Naive B cell (primary cell): ENCODE measurements at regions not wholly inside any gene's neighbourhood (a gene's known extent, or its start where the extent isn't known, plus 50 kb on each side); places are given as distances from the start of the nearest gene placed in this dataset.
"Not testable (repeated sequence)": the region's sequence is repeated elsewhere in the genome, so short reads cannot be mapped to it uniquely, and the experiment has no call there.

Experiments
- ATAC-seq, 2 donors: fragments of 150-1000 bp; cut with Tn5 transposase; 2 replicates each; pipeline ENCODE4 v1.10.0; 2021; ENCODE audit warnings: low read depth in 2 of 2, mild to moderate bottlenecking in 2 of 2, moderate library complexity in 2 of 2
- DNase-seq: peaks from one replicate; pipeline ENCODE4 v3.0.0; 2022
- H3K27ac Mint-ChIP-seq, 6 donors: one replicate each; pipeline ENCODE4 v1.8.0; 2020 to 2022; ENCODE audit warnings: mild to moderate bottlenecking in 6 of 6, mixed read lengths in 6 of 6, moderate library complexity in 5 of 6, inconsistent platforms in 2 of 6
- H3K27me3 Mint-ChIP-seq, 3 donors: one replicate each; pipeline ENCODE4 v1.8.0; 2021 to 2022; ENCODE audit warnings: mixed read lengths in 3 of 3, mild to moderate bottlenecking in 1 of 3
- H3K36me3 Mint-ChIP-seq, 2 donors: one replicate each; pipeline ENCODE4 v1.8.0; 2020 to 2022; ENCODE audit warnings: mixed read lengths in 2 of 2, inconsistent platforms in 1 of 2, mild to moderate bottlenecking in 1 of 2
- H3K4me1 Mint-ChIP-seq, 3 donors: one replicate each; pipeline ENCODE4 v1.8.0; 2020 to 2022; ENCODE audit warnings: mixed read lengths in 3 of 3, inconsistent platforms in 1 of 3, mild to moderate bottlenecking in 1 of 3, moderate library complexity in 1 of 3
- H3K4me3 Mint-ChIP-seq, 8 donors: one replicate each; pipeline ENCODE4 v1.8.0; 2020 to 2022; ENCODE audit warnings: mild to moderate bottlenecking in 8 of 8, mixed read lengths in 8 of 8, moderate library complexity in 8 of 8, inconsistent platforms in 2 of 8
- H3K9me3 Mint-ChIP-seq, 7 donors: one replicate each; pipeline ENCODE4 v1.8.0; 2020 to 2022; ENCODE audit warnings: mixed read lengths in 7 of 7, mild to moderate bottlenecking in 5 of 7, inconsistent platforms in 2 of 7, moderate library complexity in 1 of 7

DNA sequence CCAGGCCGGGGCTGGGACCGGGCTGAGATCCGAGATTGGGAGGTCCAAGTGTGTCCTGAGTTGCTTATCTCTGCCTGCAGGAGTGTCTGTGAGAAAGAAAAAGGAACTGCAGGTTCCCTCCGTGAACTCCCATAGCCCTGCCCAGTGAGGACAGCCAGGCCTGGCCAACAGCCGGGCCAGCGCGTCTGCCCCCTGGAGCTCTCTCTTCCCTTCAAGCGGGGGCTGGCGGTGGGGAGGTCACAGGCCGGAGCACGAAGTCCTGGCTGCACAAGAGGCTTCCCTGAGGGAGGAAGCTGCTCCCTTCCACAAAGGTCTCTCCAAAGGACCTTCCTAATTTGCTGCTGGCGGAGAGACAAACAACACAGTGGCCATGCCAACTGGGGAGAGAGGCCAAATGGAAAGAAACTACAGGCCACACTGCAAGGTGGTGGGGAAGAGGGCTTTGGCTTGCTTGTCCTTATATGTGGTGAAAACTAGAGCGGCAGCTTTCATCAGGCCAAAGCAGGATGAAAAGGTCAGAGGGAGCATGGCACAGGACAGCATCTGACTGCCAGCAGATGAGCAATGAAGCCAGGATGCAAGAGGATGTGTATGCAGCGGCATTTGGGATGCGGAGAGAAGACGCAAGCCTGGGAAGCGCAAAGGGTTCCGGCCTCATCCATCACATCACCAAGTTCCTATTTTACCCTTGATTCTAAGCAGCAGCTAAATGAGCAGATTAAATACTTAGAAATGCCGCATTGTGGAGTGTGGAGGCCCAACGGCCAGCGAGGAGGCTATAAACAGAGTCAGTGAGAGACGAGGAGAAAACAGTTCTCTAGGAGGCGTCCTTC is 260.0 kb downstream of the ERMARD start:
- ATAC-seq, result no peak
- Mint-ChIP-seq H3K4me1 (peaks cover 0 to 2% (median 0%) of the 10 kb centered on the region in 3 donors), H3K36me3 (no peaks in the 10 kb centered on the region), H3K9me3 (peaks cover 0 to 5% (median 2%) of the 10 kb centered on the region in 7 donors), H3K4me3 (no peak overlapping the region), H3K27me3 (peaks cover 13 to 37% (median 34%) of the 10 kb centered on the region in 3 donors), H3K27ac (peak overlapping the region in 2 of 6 donors; percentile 55 to 60)
- DNase-seq, result no peak

DNA sequence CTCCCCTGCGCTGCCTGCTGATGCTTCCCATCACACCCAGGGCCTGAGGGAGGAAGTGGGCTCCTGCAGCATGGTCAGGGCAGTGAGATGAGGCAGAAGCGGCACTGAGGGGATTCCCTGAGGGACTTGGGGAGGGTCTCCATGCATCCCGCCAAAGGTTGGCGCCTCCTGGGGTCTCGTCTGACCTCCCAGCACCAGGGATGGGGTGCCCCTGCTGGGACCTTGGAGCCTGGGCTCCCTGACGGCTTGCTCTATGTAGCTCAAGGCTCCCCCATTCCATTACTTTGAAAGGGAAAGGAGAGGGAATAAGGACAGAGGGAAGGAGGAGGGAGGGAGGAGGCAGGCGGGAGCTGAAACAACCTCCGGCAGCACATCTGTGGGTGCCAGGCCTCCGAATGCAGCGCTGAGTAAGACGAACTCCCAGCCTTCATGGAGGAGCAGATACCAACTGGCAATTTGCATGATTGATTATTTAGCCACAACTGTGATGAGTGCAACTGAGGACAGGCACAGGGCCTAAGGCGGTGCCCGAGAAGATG is 259.3 kb downstream of the ERMARD start:
- peaks cover 0 to 6% (median 2%) of the 10 kb centered on the region in 7 donors for H3K9me3 Mint-ChIP-seq
- no peak overlapping the region for H3K4me3 Mint-ChIP-seq
- H3K27me3 Mint-ChIP-seq, result peaks cover 13 to 37% (median 34%) of the 10 kb centered on the region in 3 donors
- ATAC-seq (no peak), DNase-seq (no peak)
- peaks cover 0 to under 1% of the 10 kb centered on the region in 2 donors for H3K36me3 Mint-ChIP-seq
- no peak overlapping the region for H3K27ac Mint-ChIP-seq
- H3K4me1 Mint-ChIP-seq, result peaks cover 2 to 9% (median 3%) of the 10 kb centered on the region in 3 donors

DNA sequence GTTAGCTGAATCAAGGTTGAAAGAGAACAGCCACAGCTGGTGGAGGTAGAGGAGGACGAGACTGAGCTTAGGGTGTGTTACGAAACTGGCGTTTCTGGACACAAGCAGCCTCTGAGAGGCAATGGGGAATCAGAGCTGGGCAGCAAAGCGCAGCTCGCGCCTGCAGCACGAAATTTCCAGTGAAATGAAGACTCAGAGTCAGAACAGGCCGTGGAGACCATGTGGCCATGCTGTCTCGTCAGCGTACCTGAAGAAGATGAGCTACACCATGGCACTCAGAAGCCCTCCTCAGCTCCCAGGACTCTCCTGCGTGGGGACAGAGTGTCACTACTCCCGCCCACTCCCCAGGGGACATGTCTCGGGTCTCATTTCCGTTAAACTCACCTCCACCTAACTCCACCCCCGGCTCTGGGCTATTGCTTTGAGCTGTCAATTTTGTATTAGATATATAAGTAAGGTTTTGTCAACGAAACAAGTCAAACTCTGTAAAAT is 256.9 kb downstream of the ERMARD start:
- Mint-ChIP-seq H3K9me3 (peaks cover 6 to 27% (median 22%) of the 10 kb centered on the region in 7 donors), H3K4me3 (no peak overlapping the region), H3K36me3 (peaks cover 7 to 17% of the 10 kb centered on the region in 2 donors), H3K4me1 (peaks cover 9 to 19% (median 11%) of the 10 kb centered on the region in 3 donors), H3K27me3 (peaks cover 10 to 34% (median 28%) of the 10 kb centered on the region in 3 donors), H3K27ac (no peak overlapping the region)
- DNase-seq (no peak), ATAC-seq (no peak)

DNA sequence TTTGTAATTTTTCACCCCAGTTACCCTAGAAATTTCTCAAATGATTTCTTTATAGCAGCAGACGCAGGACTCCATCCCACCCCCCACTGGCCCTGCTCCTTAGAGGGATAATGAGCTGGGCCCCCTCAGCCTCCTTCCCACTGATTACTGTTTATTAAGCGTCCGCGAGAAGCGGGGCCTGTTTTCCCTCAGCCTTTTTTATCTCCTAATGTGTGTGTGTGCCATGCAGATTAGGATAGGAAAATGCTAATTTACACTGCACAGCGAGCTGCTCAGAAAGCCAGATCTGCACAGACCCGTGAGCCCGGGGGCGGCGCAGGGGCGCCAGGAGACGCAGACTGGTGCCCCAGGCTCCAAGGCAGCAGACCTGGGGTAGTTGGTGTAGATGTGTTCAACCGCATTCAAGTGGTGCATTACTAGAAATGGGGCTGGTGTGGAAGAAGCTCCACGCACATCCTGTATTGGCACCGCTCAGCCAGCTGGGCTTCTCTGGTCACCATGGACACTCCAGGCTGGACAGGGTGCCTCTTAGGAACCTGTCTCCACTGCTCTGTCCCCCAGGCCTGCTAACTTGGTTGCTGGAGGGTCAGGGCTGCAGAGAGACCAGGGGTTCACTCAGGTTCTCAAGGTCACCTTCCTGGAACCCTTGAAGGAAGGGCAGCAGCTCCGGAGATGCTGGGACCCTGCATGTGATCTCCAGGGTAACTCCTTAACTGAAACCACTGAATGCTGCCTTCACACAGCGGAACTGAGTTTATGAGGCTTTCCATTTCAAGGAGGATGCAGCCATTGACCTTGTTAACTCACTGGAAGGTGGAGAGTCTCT is 256.3 kb downstream of the ERMARD start:
- peaks cover 9 to 19% (median 11%) of the 10 kb centered on the region in 3 donors for H3K4me1 Mint-ChIP-seq
- DNase-seq, result no peak
- peaks cover 5 to 30% (median 28%) of the 10 kb centered on the region in 3 donors for H3K27me3 Mint-ChIP-seq
- H3K36me3 Mint-ChIP-seq, result peaks cover 7 to 23% of the 10 kb centered on the region in 2 donors
- H3K27ac Mint-ChIP-seq, result peak overlapping the region in 1 of 6 donors; percentile 47
- no peak overlapping the region for H3K4me3 Mint-ChIP-seq
- ATAC-seq, result no peak
- H3K9me3 Mint-ChIP-seq, result peaks cover 6 to 30% (median 24%) of the 10 kb centered on the region in 7 donors

DNA sequence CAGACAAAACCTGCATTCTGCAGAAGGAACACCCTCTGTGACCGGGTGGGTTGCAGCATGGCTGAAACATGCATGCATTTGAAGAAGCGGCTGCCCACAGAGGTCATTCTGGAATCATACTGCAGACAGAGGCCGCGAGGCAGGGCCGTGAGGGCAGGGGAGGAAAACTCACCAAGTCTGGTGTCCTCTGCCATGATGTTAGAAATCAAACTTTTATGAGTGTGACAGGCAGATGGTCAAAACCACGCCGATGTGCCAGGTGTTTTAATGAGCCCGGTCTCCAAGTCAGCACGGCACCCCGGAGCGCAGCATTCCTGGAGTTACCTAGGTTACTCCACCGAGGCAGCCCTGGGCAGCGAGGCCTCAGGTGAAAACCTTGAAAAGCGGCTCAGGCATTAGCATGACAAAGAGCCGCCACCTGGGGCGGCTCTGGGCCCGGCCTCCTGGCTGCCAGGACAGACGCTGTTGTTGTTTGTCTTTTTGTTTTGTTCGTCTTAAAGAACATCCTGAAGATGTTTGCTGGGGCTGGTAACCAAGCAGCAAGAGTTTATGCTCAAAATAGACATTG is 255.6 kb downstream of the ERMARD start:
- H3K4me1 Mint-ChIP-seq, result peaks cover 9 to 19% (median 11%) of the 10 kb centered on the region in 3 donors
- ATAC-seq (no peak), DNase-seq (no peak)
- peaks cover 6 to 36% (median 30%) of the 10 kb centered on the region in 7 donors for H3K9me3 Mint-ChIP-seq
- H3K36me3 Mint-ChIP-seq, result peaks cover 13 to 30% of the 10 kb centered on the region in 2 donors
- peaks cover 0 to 27% (median 23%) of the 10 kb centered on the region in 3 donors for H3K27me3 Mint-ChIP-seq
- no peak overlapping the region for H3K4me3 Mint-ChIP-seq
- H3K27ac Mint-ChIP-seq, result peak overlapping the region in 2 of 6 donors; percentile 42 to 61

DNA sequence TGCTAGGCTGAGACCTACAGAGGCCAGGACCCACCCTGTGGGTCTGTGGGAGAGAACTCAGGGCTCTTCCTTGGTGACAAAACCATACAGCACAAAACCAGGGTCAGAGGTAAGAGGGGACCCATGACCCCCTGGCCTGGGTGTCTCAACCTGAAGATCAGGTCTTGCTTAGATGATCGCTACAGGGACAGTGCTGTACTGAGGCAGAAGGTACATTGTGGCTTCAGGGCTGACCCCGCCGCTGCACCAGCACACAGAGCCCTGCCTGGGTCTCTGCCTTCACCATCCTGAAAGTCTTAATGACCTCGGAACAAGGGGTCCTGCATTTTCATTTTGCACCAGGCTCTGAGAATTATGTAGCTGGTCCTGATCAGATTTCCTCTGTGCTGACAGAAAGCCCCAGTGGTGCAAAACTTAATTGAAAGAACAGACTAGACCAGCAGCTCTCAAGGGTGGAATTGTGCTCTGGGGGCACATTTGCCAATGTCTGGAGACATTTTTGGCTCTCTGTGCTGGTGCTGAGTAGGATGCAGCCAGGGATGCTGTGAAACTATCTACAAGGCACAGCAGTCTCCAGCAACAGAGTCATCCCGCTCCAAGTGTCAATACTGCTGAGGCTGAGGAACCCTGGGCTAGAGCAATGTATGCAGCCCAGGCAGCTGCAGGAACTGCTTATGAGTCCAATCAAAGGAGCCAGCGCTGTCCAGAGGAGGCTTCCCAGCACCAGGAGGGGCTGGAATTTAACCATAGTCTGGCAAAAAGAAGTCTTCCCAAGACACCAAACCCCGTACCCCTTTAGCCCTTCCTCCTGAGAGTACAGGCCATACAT is 254.9 kb downstream of the ERMARD start:
- peaks cover 6 to 43% (median 34%) of the 10 kb centered on the region in 7 donors for H3K9me3 Mint-ChIP-seq
- peaks cover 13 to 30% of the 10 kb centered on the region in 2 donors for H3K36me3 Mint-ChIP-seq
- peak overlapping the region in 2 of 6 donors; percentile 61 to 71 for H3K27ac Mint-ChIP-seq
- ATAC-seq, result no peak
- no peak for DNase-seq
- peaks cover 9 to 19% (median 11%) of the 10 kb centered on the region in 3 donors for H3K4me1 Mint-ChIP-seq
- no peak overlapping the region for H3K4me3 Mint-ChIP-seq
- H3K27me3 Mint-ChIP-seq, result peaks cover 0 to 24% (median 16%) of the 10 kb centered on the region in 3 donors

DNA sequence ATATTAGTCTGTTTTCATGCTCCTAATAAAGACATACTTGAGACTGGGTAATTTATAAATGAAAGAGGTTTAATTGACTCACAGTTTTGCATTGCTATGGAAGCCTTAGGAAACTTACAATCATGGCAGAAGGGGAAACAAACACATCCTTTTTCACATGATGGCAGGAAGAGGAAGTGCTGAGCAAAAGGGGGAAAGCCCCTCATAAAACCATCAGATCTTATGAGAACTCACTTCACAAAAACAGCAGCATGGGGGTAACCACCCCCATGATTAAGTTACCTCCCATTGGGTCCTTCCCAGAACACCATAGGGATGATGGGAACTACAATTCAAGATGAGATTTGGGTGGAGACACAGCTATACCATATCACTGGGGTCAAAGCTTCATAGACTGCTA is 254.2 kb downstream of the ERMARD start:
- Mint-ChIP-seq H3K4me3 (peak overlapping the region in 2 of 8 donors; percentile 59 to 67), H3K27ac (peak overlapping the region in 2 of 6 donors; percentile 71 to 76), H3K4me1 (peaks cover 9 to 19% (median 11%) of the 10 kb centered on the region in 3 donors), H3K9me3 (peaks cover 6 to 49% (median 37%) of the 10 kb centered on the region in 7 donors), H3K27me3 (peaks cover 0 to 18% (median 10%) of the 10 kb centered on the region in 3 donors), H3K36me3 (peaks cover 13 to 30% of the 10 kb centered on the region in 2 donors)
- peak; percentile 9 for DNase-seq
- ATAC-seq, result peak; percentile 37 to 46

DNA sequence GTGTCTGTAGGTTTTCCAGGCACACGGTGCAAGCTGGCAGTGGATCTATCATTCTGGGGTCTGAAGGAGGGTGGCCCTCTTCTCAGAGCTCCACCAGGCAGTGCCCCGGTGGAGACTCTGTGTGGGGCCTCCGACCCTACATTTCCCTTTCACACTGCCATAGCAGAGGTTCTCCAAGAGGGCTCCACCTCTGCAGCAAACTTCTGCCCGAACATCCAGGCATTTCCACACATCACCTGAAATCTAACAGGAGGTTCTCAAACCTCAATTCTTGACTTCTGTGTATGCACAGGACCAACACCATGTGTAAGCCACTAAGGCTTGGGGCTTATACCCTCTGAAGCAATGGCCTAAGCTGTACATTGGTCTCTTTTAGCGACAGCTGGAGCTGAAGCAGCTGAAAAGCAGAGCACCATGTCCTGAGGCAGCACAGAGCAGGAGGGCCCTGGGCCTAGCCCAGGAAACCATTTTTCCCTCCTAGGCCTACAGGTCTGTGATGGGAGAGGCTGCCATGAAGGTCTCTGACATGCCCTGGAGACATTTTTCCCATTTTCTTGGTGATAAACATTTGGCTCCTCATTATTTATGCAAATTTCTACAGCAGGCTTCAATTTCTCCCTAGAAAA is 253.3 kb downstream of the ERMARD start:
- DNase-seq (no peak), ATAC-seq (no peak)
- H3K9me3 Mint-ChIP-seq, result peaks cover 6 to 49% (median 38%) of the 10 kb centered on the region in 7 donors
- peaks cover 13 to 30% of the 10 kb centered on the region in 2 donors for H3K36me3 Mint-ChIP-seq
- peaks cover 9 to 19% (median 11%) of the 10 kb centered on the region in 3 donors for H3K4me1 Mint-ChIP-seq
- H3K27me3 Mint-ChIP-seq, result peaks cover 0 to 12% (median 7%) of the 10 kb centered on the region in 3 donors
- H3K4me3 Mint-ChIP-seq, result no peak overlapping the region
- no peak overlapping the region for H3K27ac Mint-ChIP-seq

DNA sequence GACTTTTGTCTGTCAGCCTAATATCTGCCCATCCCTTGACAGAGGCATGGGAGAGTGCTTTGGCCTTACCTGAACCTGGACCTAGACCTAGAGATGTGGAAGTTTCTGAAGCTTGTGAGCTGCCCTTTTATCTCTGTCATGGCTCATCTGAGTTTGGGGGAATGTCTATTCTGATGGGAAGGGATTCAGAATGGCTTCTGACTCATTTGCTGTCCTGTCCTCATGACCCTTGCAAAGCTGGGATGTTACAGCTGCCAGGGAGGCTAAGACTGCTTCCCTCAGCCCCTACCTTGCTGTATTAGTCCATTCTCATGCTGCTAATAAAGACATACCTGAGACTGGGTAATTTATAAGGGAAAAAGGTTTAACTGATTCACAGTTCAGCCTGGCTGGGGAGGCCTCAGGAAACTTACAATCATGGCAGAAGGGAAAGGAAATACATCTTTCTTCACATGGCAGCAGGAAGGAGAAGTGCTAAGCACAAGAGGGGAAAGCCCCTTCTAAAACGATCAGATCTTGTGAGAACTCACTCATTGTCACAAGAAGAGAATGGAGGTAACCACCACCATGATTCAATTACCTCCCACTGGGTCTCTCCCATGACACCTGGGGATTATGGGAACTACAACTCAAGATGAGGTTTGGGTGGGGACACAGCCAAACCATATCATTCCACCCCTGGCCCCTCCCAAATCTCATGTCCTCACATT is 252.2 kb downstream of the ERMARD start:
- Mint-ChIP-seq H3K27ac (no peak overlapping the region), H3K4me3 (peak overlapping the region in 1 of 8 donors; percentile 47)

DNA sequence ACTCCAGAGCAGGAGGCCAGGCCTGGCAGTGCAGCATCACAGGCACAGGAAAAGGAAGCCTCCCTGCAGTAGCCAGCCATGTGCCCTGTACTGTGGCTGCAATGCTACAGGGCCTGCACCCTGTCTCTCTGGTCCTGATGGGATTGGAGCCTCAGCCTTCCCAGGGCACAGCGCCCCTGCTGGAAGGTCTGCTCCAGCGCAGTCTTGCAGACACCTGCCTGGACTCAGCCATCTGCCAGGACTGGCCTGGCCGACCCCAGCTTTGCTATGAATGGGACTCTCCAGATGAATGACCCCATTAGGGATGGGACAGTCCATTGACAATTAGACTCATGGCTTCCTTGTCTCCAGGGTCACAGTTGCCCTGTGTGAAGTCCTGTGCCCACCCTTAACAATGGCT is 251.6 kb downstream of the ERMARD start:
- no peak overlapping the region for H3K4me3 Mint-ChIP-seq
- peaks cover 0 to 10% (median 0%) of the 10 kb centered on the region in 3 donors for H3K27me3 Mint-ChIP-seq
- DNase-seq, result no peak
- peaks cover 13 to 30% of the 10 kb centered on the region in 2 donors for H3K36me3 Mint-ChIP-seq
- H3K9me3 Mint-ChIP-seq, result peaks cover 6 to 49% (median 38%) of the 10 kb centered on the region in 7 donors
- no peak for ATAC-seq
- H3K27ac Mint-ChIP-seq, result no peak overlapping the region
- H3K4me1 Mint-ChIP-seq, result peaks cover 10 to 19% (median 11%) of the 10 kb centered on the region in 3 donors

More for the DNA sequence above, 252.2 kb downstream of the ERMARD start:
- peaks cover 9 to 19% (median 11%) of the 10 kb centered on the region in 3 donors for H3K4me1 Mint-ChIP-seq
- H3K27me3 Mint-ChIP-seq, result peaks cover 0 to 7% (median 0%) of the 10 kb centered on the region in 3 donors
- DNase-seq (no peak), ATAC-seq (no peak)
- peaks cover 13 to 30% of the 10 kb centered on the region in 2 donors for H3K36me3 Mint-ChIP-seq
- peaks cover 6 to 49% (median 38%) of the 10 kb centered on the region in 7 donors for H3K9me3 Mint-ChIP-seq

DNA sequence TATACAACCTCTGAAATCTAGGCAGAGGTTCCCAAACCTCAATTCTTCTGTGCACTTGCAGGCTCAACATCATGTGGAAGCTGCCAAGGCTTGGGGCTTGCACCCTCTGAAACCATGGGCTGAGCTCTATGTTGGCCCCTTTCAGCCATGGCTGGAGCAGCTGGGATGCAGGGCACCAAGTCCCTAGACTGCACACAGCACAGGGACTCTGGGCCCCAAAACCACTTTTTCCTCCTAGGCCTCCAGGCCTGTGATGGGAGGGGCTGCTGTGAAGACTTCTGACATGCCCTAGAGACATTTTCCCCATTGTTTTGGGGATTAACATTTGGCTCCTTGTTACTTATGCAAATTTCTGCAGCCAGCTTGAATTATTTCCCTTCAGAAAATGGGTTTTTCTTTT is 250.4 kb downstream of the ERMARD start:
- peaks cover 11 to 19% (median 12%) of the 10 kb centered on the region in 3 donors for H3K4me1 Mint-ChIP-seq
- peaks cover 13 to 30% of the 10 kb centered on the region in 2 donors for H3K36me3 Mint-ChIP-seq
- not testable (repeated sequence) for DNase-seq, H3K27me3 Mint-ChIP-seq, H3K27ac Mint-ChIP-seq, ATAC-seq, H3K4me3 Mint-ChIP-seq
- H3K9me3 Mint-ChIP-seq, result peaks cover 6 to 49% (median 38%) of the 10 kb centered on the region in 7 donors
